Esophagus (tissue), 2 donors: ENCODE measurements at regions not wholly inside any gene's neighbourhood (a gene's known extent, or its start where the extent isn't known, plus 50 kb on each side); places are given as distances from the start of the nearest gene placed in this dataset.

Source experiments
- H3K27ac ChIP-seq, 2 donors: one replicate each; pipeline ENCODE4 v1.5.1; 2013; ENCODE audit warnings: low read depth in 2 of 2, mild to moderate bottlenecking in 2 of 2, inconsistent platforms in 1 of 2, low read length in 1 of 2, moderate library complexity in 1 of 2
- H3K27me3 ChIP-seq, 2 donors: one replicate each; pipeline ENCODE4 v1.6.1; 2013; ENCODE audit warnings: low read length in 2 of 2, control low read depth in 1 of 2, mild to moderate bottlenecking in 1 of 2; ENCODE audit not compliant: insufficient read depth in 2 of 2, control insufficient read depth in 1 of 2
- H3K36me3 ChIP-seq, 2 donors: one replicate each; pipeline ENCODE4 v1.6.1; 2013; ENCODE audit warnings: low read length in 1 of 2; ENCODE audit not compliant: control insufficient read depth in 2 of 2, insufficient read depth in 2 of 2
- H3K4me1 ChIP-seq, 2 donors: one replicate each; pipeline ENCODE4 v1.6.1; 2013; ENCODE audit warnings: low read length in 1 of 2; ENCODE audit not compliant: control insufficient read depth in 2 of 2, insufficient read depth in 2 of 2
- H3K4me3 ChIP-seq, 2 donors: one replicate each; pipeline ENCODE4 v1.5.1; 2013; ENCODE audit warnings: low read length in 2 of 2, mild to moderate bottlenecking in 2 of 2, low read depth in 1 of 2, moderate library complexity in 1 of 2
- H3K9me3 ChIP-seq, 2 donors: one replicate each; pipeline ENCODE4 v1.6.1; 2013; ENCODE audit warnings: mild to moderate bottlenecking in 2 of 2, low read depth in 1 of 2, low read length in 1 of 2, moderate library complexity in 1 of 2; ENCODE audit not compliant: control insufficient read depth in 2 of 2, insufficient read depth in 1 of 2
- WGBS, 2 donors: extraction: QIAGEN DNeasy Blood & Tissue Kit; methylation state at CpG; one replicate each; pipeline ENCODE4 v1.1.7; 2013; 5-methylcytosine and 5-hydroxymethylcytosine counted together
- donor health status: healthy with polysubstance abuse.
- donor health status: Bipolar disorder and iron deficiency.

DNA sequence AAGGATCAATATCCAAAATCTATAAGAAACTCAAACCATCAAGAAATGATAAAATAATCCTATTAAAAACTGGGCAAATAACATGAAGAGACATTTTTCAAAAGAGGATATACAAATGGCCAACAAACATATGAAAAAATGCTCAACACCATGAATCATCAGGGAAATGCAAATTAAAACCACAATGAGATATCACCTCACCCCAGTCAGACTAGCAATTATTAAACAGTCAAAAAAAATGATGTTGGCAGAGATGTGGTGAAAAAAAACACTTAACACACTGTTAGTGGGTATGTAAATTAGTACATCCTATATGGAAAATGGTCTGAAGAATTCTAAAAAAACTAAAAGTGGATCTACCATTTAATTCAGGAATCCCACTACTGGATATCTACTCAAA is 379.0 kb upstream of the SOX9 start:
- Histone ChIP-seq H3K4me1 (no peaks in the 10 kb centered on the region), H3K36me3 (no peaks in the 10 kb centered on the region), H3K4me3 (no peak overlapping the region), H3K27me3 (no peaks in the 10 kb centered on the region), H3K9me3 (no peaks in the 10 kb centered on the region), H3K27ac (no peak overlapping the region)

DNA sequence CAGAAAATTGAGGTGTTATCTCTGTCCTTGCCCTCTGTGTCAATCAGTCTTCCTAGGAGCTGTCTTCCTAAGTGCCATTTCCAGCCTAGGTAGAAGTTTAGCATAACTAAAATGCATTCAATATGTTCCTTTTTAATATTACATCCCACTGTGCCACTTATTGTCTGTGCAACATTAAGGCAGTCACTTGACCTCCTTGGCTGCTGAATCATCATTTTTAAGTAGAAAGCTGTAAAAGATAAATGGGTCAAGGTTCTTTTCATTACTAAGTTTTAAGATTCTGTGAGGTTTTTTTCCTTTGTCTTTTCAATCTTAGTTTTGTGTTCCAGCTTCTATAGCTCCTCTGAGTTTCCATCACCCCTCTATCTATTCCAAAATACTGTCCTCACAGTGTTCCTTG is 371.9 kb upstream of the SOX9 start:
- Histone ChIP-seq H3K4me3 (no peak overlapping the region), H3K27ac (no peak overlapping the region)

DNA sequence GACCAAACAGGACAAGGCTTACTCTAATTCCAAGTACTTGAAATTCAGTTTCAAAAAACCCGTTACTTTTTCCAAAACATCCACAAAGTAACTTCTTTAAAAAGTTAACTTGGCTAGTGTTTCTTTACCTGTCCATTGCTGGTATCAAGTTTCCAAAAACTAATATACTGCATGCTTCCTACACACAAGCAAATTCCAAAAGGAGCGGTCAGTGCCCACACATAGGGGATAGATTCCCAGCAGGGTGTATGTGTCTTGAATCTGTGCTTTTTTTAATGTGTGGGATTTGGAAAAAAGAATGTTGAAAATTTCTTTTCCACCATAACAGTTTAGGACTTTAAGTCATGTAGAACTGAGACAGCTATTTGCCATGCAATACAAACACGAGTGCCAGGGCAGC is 367.8 kb upstream of the SOX9 start:
- Histone ChIP-seq H3K4me3 (no peak overlapping the region), H3K36me3 (no peaks in the 10 kb centered on the region), H3K27ac (no peak overlapping the region), H3K27me3 (peaks cover 0 to 4% of the 10 kb centered on the region in 2 donors), H3K9me3 (no peaks in the 10 kb centered on the region), H3K4me1 (no peaks in the 10 kb centered on the region)
- 84 to 90% methylated on average over 3 of the region's 3 CpGs for WGBS, 2 donors

More for the DNA sequence above, 371.9 kb upstream of the SOX9 start:
- Histone ChIP-seq H3K36me3 (no peaks in the 10 kb centered on the region), H3K27me3 (peaks cover 0 to 2% of the 10 kb centered on the region in 2 donors), H3K4me1 (no peaks in the 10 kb centered on the region), H3K9me3 (no peaks in the 10 kb centered on the region)

DNA sequence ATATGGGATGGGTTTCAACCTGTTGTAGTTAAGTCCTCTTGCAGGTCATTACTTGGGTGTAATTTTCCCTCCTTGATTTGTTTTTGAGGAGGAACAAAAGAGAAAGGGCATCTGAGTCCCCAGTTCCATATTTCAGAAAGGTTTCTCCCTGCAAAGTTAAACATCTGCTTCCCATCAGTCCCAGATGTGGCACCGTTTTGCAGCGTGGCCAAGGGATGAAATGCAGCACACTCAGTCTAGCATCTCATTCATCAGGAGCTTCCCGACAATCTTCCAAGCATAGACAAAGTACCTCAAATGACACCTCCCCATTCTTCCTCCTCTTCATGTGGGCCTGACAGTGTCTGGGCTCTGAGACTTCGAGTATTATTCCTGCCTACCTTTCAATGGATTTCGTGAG is 363.7 kb upstream of the SOX9 start:
- no peaks in the 10 kb centered on the region for H3K36me3 ChIP-seq
- H3K27ac ChIP-seq: no peak overlapping the region
- no peaks in the 10 kb centered on the region for H3K4me1 ChIP-seq
- peaks cover 0 to 2% of the 10 kb centered on the region in 2 donors for H3K27me3 ChIP-seq
- no peak overlapping the region for H3K4me3 ChIP-seq
- H3K9me3 ChIP-seq: no peaks in the 10 kb centered on the region
- 64 to 76% methylated on average over 5 of the region's 5 CpGs for WGBS, 2 donors

DNA sequence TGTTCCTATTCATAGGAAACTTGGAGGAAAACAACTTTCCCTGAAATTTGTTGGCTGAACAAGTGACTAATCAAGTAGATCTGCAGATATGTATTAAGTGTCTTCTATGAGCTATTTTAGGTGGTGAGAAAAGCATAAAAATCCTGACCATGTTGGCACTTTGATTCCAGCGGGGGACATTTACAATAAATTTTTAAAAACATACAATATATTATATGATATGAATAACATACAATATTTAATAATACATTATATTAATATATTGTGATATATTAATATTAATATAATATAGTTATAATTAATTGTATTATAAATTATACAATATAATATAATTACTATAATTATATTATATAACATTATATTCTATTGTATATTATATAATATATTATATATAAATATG is 362.9 kb upstream of the SOX9 start:
- H3K27me3 ChIP-seq: peaks cover 0 to 2% of the 10 kb centered on the region in 2 donors
- no peak overlapping the region for H3K27ac ChIP-seq
- no peaks in the 10 kb centered on the region for H3K9me3 ChIP-seq
- no peaks in the 10 kb centered on the region for H3K36me3 ChIP-seq
- H3K4me1 ChIP-seq: no peaks in the 10 kb centered on the region
- WGBS, 2 donors: 98% methylated on average over 1 of the region's 1 CpG
- H3K4me3 ChIP-seq: no peak overlapping the region

DNA sequence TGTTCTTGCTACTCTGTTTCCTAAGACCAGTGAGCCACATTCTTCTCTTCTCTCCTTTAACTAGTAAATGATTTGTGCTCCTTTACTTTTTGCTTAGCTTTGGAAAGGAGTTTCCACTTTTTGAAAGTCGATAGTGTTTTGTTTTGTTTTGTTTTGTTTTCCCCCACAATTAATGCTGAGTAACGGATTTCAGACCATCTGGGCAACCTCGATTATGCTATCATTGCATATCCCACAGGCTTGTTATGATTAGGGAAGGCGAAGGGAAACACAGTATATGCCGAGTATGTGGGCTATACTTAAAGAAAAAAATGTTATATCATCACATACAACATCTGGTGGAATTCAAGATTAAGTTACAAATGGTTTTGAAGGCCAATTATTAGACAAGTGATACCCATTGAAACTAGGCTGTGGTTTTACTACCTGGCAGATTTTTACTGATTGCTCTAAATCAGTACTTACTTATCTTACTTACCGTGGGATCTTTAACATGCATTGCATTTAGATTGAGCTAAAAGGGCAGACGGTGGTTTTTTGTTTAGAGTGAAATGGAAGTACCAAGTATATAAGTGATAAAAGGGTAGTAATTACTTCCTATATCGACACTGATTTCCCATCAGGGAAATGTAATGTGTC is 361.3 kb upstream of the SOX9 start:
- Histone ChIP-seq H3K4me3 (no peak overlapping the region), H3K9me3 (no peaks in the 10 kb centered on the region), H3K36me3 (no peaks in the 10 kb centered on the region), H3K27ac (no peak overlapping the region), H3K27me3 (peaks cover 0 to 2% of the 10 kb centered on the region in 2 donors), H3K4me1 (no peaks in the 10 kb centered on the region)
- 71 to 74% methylated on average over 8 of the region's 8 CpGs for WGBS, 2 donors

DNA sequence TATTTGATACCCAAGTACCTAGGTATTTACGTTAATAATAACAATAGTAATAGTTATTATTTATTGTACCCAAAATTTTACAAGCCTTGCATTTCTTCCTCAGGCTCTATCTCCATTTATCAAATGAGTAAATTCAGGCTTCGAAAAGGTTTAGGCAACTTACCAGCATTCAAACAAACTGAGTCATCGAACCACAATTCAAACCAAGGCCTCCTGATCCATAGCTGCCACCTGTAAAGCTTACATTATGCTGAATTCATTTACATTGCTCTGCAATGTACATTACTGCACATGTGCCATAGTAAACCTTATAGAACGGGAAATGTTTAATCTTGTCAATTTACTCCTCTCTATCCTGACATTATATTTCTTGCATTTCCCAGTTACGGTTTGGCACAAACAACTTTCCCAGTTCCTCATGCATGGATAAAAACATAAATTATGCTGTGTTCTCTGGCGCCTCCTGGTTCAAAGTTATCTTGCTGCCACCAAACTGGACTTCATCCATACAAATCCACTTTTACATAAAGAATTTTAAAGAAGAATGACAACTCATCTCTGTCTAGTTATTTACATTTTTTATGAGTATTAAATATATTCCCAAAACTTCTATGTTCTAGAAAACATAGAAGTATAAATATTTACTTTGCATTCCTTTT is 360.6 kb upstream of the SOX9 start:
- Histone ChIP-seq H3K9me3 (no peaks in the 10 kb centered on the region), H3K36me3 (no peaks in the 10 kb centered on the region), H3K27me3 (peaks cover 0 to 2% of the 10 kb centered on the region in 2 donors), H3K4me3 (no peak overlapping the region), H3K4me1 (no peaks in the 10 kb centered on the region), H3K27ac (no peak overlapping the region)
- WGBS, 2 donors: 45 to 57% methylated on average over 6 of the region's 6 CpGs

DNA sequence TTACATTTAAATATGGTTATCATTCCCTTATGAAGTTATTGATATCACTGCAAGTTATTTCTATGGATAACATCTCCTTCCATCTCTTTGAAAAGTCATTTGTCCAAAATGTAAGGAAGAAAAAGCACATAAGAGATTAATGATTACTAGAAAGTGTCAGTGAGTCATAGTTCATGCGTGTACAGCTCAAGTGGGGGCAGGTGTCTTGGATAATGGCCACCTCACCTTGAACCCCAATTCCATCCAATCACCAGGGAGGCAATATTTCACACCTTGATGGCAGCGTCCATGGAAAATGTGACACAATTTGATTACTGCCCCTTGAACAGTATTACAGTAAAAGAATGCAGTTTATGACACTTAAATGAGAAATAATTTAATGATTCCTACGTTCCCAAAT is 358.3 kb upstream of the SOX9 start:
- H3K36me3 ChIP-seq: no peaks in the 10 kb centered on the region
- no peak overlapping the region for H3K27ac ChIP-seq
- H3K27me3 ChIP-seq: no peaks in the 10 kb centered on the region
- 60 to 64% methylated on average over 3 of the region's 3 CpGs for WGBS, 2 donors
- H3K4me3 ChIP-seq: no peak overlapping the region
- H3K4me1 ChIP-seq: no peaks in the 10 kb centered on the region
- H3K9me3 ChIP-seq: no peaks in the 10 kb centered on the region

DNA sequence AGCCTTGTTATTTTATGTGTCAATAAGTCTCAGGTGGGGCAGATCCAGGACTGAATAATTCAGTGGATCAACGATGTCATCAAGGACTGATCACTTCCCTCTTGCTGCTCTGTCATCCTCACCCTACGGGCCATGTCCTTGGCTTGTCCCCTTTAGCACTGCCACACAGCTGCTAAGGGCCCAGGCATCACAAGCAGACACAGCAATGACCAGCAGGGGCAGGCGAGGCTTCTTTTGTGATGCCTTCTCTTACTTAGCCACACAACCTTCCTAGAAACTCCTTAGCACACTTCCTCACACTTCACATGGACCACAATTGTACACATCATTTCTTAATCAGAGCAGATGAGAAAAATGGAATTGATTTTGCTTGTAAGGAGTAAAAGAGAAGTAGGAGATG is 356.3 kb upstream of the SOX9 start:
- Histone ChIP-seq H3K9me3 (no peaks in the 10 kb centered on the region), H3K4me1 (no peaks in the 10 kb centered on the region)
- 64 to 66% methylated on average over 3 of the region's 3 CpGs for WGBS, 2 donors

DNA sequence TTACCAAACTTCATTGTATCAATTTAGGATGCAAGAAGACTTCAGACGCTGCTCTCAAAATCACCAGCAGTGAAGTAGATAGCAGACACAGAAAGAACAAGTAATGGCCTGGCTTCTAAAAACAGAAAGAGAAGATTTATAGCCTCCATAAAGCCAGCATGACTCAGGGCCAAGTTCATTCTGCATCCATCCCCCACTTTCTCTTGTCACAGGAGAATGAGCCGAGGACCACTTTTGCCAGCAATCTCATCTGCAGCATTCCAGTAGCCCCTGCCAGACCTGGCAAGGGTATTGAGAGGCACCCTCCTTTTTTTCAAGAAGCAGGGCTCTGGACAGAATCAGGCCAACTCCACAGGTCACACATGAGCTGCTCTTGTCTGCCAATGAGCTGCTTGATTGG is 355.4 kb upstream of the SOX9 start:
- Histone ChIP-seq H3K27ac (no peak overlapping the region), H3K4me1 (no peaks in the 10 kb centered on the region), H3K4me3 (no peak overlapping the region), H3K36me3 (no peaks in the 10 kb centered on the region), H3K9me3 (no peaks in the 10 kb centered on the region), H3K27me3 (peaks cover 0 to 2% of the 10 kb centered on the region in 2 donors)
- WGBS, 2 donors: 56 to 69% methylated on average over 2 of the region's 2 CpGs

More for the DNA sequence above, 356.3 kb upstream of the SOX9 start:
- Histone ChIP-seq H3K36me3 (no peaks in the 10 kb centered on the region), H3K27me3 (peaks cover 0 to 2% of the 10 kb centered on the region in 2 donors), H3K4me3 (no peak overlapping the region), H3K27ac (no peak overlapping the region)
